NCI-H1930 (cell line): ENCODE measurements at regions not wholly inside any gene's neighbourhood (a gene's known extent, or its start where the extent isn't known, plus 50 kb on each side); places are given as distances from the start of the nearest gene placed in this dataset.
A peak's percentile ranks its signal among the peaks of the same experiment; 100 is the strongest.

Source experiments
- DNase-seq, 2 experiments: peaks; one replicate each; lab custom pipeline; 2025; lab: John Stamatoyannopoulos, UW

DNA sequence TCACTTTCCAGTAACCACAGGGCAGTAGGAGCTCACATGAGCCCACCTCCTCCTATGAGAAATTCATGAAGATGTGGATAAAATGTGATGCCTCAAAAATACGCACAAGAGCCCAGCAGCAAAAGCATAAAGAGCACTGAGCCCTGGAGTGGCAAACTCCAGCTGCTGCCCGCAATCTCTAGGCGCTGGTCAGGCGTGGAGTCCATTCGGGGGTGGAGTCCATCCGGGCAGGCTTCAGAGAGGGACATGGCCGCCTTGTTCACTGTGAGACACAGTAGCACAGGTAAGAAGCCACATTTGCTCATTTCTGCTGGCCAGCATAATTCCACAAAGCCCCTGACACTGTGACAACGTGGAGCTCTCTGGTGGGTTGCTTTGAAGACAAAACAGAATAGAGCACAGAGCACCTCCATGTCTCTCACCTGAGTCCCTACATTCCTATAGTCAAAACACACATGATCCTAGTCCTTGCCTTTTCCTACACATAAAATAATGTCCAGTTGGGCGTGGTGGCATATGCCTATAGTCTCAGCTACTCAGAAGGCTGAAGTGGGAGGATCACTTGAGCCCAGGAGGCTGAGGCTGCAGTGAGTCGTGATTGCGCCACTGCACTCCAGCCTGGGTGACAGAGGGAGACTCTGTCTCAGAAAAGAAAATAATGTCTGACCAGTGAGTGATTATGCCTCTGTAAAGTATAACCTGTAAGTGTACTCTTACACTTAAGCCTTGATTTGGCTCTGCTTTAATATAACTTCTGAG is 365.2 kb downstream of the GADD45G start:
- DNase-seq: no peak

DNA sequence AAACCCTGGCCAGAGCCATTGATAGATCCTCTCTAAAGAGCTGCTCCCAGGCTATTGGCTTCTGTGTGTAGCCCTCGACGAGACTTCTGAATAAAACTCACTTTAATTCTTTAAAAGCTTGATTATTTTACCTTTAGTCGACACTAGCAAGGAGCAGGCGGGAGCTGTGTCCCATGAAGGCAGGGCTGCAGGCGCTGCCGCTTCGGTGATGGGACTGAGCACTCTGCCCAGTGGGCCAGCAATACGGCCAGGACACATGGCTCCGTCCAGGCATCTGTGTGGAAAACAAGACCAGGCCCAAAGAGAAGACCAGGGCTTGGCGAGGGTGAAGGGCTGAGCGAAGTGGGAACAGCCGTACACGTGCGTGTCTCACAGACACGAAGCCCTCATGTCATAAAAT is 365.9 kb downstream of the GADD45G start:
- DNase-seq: no peak

DNA sequence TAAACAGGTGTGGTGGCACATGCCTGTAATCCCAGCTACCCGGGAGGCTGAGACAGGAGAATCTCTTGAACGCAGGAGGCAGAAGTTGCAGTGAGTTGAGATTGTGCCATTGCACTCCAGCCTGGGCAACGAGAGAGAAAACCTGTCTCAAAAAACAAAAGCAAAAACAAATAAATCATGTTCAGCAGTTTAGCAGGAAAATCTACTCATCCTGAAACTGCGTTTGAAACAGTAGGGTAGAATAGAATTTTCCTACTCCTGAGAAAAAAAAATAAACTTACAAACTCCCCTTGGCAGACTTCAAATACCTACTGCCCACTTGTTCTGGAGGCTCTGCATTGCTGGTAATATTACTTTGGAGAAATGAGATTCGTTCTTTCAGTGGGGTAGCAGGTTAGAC is 367.7 kb downstream of the GADD45G start:
- DNase-seq: no peak

DNA sequence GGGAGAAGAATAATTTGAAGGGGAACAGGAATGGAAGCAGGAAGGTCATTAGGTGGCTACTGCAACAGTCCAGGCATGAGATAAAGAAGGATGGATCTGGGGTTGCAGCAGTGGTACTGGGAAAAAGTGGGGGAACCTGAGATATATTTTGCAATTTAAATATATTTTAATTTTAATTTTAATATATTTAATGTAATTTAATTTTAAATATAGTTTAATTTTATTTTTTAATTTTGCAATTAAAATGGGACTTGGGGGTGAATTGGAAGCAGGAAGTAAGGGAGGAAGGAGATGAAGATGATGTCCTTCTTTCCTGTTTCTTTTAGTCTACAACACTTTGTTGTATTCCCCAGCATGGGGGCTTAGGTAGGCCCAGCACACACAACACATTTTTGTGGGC is 369.8 kb downstream of the GADD45G start:
- no peak for DNase-seq

DNA sequence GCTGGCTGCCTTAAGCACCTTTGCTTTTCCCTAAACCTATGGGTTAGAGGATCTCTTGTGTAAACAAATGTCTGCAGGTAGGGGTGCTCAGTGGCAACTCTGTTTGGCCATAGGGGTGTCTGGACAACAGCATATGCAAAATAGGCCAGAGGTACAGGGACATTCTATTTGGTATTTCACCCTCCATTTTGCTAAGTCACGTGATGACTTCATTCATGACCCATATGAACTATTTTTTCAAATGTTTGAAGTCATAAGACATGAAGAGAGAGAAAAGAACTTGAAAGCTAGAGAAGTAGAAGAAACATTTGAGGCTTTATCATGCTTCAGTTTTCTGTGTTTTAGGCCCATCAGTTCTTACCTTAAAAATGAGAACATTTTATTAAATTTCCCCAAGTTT is 370.2 kb downstream of the GADD45G start:
- DNase-seq: no peak

DNA sequence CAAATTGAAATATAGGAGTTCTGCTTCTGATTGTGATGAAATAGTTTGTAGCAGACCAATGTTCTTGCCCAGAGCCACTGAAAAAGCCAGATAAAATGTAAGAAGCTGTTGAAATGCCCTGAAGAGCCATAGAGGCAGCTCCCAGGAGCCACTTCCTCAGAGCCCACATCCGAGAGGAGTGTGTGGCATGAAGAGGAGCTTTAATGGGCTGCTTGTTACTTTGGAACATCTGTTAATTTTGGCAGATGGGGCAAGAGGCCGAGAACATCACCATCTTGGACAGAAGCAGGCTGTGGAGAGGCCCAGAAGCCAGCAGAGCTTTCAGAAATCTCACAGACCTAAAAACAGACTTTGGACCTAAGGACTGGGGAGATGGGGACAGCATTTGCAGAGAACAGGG is 370.8 kb downstream of the GADD45G start:
- no peak for DNase-seq

DNA sequence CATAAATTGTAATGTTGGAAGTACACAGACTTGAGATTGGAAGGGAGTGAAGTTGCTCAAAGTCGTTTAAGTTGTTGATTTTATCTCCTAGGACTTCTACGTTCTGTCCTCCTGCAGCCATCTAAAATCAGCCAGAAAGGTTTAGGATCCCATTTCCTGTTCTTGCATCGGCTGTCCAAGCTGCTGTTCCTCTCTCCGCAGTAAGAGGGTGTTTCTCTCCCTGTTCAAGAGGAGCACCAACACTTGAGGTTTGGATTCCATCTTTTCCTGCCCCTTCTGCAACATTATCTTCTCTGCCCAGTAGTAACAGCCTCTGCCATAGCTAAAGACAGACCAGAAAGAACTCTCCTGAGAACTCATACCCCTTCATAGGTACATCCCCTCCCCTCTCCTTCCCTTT is 373.4 kb downstream of the GADD45G start:
- peak in 1 of 2 experiments; percentile 28 for DNase-seq

DNA sequence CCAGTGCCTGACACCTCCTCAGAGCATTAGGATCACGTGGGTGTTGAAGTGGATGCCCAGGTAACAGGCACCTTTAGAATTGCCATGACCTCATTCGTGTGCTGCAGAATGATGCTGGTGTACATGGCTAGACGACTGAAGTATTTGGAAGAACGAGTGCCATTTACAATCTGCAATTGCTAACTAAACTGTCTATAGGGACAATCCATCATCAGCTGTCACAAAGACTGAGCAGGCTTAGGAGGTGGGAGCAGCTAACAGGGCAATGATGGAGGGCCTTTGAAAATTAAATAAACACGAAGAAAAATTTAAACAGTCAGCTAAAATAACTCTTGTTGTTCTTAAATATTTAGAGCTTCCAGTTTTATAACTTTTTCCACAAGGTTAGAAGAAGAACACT is 375.8 kb downstream of the GADD45G start:
- no peak for DNase-seq

DNA sequence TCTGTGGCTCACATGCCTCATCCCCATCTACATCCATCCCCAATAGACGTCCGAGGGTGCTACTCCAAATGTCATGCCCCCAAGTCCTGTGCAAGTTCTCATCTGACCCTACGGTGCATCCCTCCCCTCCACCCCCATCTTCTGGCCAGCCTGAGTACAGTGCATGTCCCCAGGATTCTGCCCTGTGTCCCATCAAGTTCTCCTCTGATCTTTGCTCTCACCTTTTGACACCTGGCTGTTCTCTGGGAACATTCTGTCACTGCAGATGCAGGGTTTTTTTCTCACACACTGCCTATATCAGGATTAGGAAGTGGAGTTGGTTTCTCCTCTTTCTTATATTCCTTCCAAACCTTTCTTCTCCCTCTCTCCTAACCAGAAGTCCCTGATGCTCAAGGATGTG is 377.2 kb downstream of the GADD45G start:
- DNase-seq: no peak

DNA sequence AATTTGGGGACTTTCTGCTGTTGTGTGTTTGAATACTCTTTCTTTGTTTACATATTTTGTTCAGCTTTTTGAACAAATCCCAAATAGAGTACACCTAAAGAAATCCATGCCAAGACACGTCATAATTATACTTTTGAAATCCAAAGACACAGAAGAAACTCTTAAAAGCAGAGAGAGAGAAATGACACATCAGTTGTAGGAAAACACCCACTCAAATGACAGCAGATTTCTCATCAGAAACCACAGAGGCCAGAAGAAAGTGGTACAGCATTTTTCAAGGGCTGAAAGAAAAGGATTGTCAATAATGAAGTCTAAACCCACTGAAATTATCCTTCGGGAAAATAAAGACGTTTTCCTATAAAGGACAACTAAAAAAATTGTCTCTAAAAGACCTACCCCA is 378.6 kb downstream of the GADD45G start:
- no peak for DNase-seq

DNA sequence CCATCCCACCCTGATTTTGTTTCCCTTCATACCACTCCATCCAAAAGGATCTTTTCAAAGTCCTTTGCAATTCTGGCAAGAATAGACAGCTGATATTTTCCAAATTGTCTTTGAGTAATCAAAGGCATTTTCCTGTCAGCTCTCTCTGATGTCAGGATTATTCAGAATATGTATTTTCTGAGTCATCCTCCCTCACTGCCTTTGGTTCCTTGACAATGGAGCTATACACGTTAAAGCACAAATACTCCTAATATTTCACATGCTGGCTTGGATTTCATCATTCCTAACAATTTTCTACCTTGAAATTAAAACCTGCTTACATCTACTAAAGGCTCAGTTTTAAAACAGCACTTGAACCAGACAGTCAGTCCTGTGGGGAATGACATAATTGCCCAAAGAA is 379.4 kb downstream of the GADD45G start:
- DNase-seq: no peak

DNA sequence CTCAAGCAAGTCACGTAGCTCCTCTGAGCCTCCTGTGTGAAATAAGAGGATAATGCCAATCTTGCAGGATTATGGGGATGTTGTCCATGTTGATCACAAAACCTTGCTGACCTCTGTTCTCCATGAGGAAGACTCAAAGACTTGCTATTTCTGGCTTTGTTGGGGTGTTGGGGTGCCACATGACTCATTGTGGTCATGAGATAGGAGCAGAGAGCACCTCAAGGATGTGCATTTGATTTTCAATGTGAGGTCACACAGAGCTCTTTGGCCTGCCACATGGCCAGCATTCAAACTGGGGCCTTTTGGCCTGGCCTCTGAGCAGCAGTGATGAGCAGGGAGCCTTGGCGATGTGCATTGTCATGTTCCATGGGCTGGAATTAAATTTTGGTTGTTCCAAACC is 380.3 kb downstream of the GADD45G start:
- DNase-seq: no peak

DNA sequence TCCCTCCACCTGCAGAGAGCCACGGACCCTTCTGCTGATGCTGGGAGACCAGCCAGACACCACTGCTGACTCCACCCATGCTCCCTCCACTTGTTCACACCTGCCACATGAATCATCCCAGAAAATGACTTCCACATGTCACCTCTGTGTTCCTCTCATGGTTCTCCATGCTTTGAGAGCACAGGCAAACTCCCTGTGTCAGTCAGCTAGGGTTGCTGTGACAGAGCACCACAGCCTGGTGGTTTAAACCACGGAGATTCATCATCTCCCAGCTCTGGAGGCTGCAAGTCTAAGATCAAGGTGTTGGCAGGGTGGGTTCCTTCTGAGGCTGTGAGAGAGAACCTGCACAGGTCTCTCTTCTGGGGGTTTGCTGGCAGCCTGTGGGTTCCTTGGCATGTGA is 381.4 kb downstream of the GADD45G start:
- DNase-seq: no peak

DNA sequence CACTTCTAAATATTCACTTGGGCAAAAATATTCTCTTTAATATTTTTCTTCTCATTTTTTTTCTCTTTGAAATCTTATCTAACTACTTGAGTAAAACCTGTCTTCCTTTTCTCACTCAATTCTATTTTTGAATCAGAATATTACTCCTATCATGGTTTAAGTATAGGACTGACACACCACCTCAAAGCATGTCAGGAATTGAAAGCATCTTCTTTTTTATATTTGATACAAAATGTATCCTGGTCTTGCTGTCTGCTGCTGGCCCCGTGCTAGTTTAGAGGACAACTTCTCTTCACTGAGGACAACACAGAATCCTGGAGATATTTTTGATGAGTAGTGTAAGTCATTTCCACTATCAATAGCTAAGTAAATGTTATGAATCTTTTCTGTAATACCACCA is 383.6 kb downstream of the GADD45G start:
- no peak for DNase-seq

DNA sequence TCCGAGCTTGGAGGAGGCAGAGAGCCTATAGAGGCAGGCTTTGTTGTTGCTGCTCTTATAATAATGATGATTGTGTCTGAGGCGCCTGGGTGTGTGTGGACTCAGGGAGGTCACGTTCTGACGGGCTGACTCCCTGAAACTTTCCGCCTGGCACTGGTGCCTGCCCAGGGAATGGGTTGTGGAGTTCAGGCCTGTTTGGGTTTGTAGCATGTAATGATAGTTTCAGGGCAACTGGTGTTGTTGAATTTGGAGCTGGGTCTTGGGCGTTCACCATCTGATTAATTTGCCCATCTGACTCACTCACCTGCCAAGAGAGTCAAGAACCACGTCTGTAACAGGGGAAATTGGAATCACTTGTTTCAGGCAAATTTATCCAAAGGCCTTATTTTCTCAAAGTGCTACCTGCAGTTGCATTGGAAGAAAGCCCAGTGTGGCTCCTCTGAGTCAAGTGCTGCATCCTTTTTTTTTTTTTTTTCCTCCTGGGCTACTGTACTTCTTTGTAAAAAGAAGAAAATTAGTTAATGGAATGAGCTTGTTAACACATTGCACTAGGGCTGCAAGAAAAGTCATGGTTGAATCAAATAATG is 386.5 kb downstream of the GADD45G start:
- DNase-seq: no peak

DNA sequence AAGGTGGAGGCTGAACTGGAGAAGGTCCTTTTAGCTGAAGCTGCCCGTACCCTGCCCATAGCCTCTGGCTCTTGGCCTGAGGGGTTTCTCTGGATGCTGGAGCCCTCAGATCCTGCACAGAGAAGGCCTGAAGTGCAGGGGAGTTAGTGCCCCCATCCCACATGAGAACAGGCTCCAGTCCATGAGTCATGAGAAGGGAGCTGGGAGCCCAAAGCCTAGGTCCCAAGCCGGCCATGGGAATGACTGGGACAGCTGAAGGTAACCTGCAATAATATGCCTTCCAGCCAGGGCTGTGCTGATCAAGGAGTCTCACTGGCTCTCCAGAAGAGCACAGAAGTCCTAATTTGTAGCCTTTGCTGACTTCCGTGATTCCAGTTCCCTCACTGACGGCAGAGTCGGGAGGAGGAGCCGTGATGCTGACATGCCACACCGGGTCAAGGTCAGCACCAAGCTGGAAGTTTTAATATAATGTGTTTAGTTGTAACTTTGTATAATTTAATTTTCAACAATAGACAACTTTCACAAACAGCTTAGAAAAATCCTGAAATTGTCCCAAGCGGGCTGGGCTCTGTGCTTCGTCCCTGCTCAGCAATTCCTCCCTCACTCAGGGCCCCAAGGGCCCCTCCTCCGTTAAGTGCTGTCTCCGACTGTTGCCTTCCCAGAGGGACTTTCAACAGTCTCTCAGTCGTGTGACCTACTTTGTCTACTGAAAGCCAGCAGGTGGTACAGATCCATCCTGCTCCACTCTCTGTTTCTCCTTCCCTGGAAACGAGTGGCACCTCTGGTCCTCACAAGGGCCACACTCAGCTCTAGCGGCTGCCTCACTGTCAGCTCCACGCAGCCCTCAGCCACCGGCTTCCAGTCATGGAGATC is 387.8 kb downstream of the GADD45G start:
- no peak for DNase-seq

DNA sequence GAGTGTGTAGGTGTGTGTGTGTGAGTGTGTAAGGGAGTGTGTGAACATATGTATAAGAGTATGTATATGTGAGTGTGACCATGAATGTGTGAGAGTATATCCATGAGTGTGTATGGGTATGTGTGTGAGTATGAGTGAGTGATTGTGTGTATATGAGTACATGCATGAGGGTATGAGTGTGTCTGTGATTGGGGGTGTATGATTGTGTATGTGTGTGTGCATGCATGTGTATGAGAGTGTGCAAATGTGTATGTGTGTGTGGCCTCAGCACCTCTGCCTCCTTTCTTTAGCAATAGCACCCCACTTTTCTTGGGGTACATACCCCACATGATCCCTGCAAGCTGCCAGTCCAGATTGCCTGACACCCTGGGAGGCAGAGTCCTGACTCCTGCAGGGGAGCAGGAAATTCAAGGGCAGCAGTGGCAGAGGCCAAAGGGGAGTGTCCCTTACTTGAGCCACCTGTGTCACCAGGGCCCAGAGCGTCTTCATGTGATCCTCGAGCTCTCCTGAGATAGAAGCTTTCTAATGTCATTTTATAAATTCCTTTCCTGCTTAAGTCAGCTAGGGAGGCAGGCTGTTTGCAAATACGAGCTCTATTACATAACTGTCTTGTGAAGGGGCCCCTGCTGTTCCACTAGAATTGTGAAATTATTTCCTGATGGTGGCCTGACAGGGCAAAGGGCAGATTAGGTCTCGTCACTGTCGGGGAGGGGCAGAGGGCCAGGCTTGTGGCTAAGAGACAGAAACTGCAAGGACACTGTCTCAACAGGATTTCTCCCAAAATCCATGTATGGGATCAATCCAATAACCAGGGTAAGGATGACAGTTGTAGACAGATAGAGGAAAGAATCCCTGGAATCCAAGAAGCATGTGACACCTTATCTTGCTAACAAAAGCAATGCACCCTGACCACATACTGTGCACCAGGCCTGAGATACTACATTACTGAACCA is 389.1 kb downstream of the GADD45G start:
- no peak for DNase-seq

DNA sequence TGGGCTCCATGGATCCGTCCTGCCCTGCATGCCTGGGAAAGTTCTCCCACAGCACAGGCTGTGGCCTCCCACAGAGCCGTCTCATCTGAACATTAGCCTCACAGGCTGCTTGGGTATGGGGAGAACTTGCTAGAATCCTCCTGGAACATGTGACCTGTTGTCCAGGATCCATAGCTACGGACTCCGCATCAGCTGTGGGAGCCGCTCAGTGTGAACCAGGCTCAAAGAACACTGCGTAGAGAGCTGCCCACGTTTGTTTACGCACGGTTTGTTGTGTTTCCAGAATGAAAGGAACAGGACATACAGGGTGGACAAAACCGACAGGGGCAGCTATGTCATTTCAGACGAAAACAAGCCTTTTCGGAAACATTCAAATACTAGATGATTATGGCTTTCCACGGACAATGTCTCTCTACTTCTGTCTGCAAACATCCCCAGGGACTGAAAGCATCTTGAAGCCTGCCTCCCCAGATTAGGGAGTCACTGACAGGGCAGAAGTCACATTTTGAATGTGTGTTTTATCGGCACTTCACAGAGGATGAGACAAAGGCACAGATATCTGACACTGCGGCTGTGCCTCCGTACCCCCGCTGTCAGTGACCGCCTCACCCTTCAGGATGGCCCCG is 390.3 kb downstream of the GADD45G start:
- DNase-seq: no peak

DNA sequence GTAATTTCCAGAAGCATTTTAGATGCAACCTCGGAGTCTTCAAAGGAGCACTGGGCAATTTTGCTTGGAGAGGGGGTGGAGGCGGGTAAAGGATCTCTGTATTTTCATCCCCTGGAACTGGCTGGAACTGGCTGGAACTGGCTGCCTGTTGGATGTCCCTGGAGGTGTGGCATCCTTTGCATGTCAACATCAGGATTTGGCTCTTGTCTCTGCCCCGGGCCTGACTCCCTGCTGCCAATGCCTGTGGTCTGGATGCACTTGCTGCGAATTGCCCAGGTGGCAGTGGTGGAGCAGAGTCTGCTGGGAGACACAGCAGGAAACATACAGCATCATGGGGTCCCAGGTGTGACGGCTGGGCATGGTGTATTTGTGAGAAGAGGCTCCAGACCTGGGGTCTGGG is 391.3 kb downstream of the GADD45G start:
- DNase-seq: no peak

DNA sequence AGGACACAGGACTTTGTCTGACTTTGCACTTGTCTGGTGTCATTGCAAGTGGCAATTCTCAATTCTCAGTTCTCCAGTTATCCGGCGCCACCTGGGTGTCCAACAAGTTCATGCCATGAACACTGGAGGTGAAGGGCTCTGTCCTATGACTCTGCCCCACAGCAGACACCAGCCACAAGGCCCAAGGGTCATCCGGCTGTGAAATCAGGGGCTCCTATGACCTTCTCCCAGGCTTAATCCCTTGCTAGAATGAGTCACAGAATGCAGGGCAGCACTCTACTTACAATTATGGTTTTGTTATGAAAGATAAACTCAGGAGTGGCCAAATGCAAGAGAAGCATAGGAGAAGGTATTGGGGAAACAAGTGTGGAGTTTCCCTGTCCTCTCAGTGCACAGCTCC is 392.0 kb downstream of the GADD45G start:
- DNase-seq: peak in 1 of 2 experiments; percentile 22

DNA sequence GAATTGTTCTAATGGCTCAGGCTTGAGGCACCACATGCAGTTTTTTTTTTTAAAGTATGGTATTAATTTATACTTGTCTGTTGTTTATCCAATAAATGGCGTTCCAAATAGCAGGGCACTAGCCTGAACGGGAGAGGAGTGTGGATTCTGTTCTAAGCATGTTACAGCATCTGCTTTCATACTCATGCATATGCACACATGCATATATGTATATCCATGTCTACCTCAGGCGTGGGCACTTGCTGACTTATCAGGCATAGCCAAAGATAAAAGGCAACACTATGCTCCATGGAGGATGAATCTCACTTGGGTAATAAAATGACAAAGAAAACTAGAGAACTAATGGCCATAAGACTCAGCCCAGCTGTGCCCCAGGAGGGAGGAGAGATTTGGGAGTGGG is 393.8 kb downstream of the GADD45G start:
- DNase-seq: no peak

DNA sequence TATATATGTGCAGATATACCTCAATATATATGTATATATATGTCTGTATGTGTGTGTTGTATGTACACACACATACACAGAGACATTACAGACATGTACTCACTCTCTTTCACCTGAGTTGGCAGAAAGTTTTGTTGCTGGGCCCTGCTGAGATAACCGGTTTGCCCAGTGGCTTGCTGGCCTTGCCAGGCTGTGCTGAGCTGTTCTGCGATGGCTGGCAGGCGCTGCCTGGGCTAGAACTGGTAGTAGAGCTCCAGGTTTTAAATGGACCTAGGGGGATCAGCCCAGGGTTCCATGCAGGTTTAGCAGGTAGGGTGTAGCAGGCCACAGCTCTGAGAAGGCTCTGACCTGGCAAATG is 394.3 kb downstream of the GADD45G start:
- no peak for DNase-seq
